ENCODE measurements at regions not wholly inside any gene's neighbourhood (a gene's known extent, or its start where the extent isn't known, plus 50 kb on each side); places are given as distances from the start of the nearest gene placed in this dataset.

DNA sequence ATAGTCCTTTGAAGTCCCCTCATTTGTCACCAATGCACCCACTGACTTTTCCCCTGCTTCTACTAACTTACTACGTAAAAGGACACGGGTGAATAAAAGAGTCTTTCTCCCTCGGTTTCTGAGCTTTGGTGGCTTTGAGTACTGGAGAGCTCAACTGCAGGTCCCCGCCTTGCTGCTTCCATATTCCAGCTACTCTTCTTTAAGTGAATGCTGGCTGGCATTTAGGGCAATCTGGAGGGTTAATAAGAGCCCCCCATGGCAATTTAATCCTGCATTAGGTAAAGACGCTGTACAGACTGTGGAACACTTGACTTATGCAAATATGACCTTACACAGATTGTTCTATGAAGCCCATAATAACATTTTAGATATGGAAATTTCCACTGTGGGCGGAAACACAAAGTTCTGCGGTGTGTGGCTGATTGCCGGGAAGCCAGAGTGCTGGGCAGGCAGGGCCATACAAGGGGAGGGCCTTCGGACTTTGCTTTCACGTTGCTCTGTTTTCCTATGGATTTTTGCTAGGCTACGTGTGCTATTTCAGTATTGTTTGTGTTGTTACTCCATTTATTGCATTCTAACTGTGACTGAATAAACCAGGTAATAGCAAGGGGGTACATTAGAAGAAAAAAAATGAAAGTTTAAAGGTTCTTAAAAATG is 97.5 kb downstream of the SLC10A2 start:
- H3K9me3 ChIP-seq = no peaks in the 10 kb centered on the region
- ATAC-seq (ENCODE audit: low FRiP score in 2 of 2) = no peak
- H3K4me3 ChIP-seq = no peak overlapping the region
- H3K36me3 ChIP-seq = no peaks in the 10 kb centered on the region
- no peaks in the 10 kb centered on the region for H3K4me1 ChIP-seq
- DNase-seq = no peak
- H3K27me3 ChIP-seq = no peaks in the 10 kb centered on the region
- TF ChIP-seq POLR2A (IDR thresholded peaks at IDR 0.05) (no peak), POLR2AphosphoS5 (IDR thresholded peaks at IDR 0.05) (no peak), EP300 (IDR thresholded peaks at IDR 0.05) (no peak), CTCF (IDR thresholded peaks at IDR 0.05) (no peak)
- WGBS, 2 donors = 84 to 85% methylated on average over 10 to 11 of the region's 11 CpGs
- H3K27ac ChIP-seq = no peak overlapping the region

DNA sequence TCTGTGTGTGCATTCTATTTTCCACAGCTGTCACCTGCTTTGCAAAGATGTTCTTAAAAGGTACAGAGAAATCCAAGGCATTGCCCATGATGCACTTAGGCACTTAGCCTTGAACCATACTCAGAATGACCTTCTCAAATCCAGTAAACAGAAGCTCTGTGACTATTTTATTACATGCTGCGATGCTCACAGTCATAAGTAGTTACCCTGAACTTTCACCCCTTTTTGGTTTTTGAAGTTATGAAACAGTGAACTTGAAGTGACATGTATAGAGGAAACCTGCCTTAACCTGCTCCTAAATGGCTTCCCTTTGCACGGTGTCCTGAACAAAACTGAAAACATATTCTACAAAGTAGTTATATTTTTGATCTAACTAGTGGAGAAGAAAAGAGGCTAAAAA is 100.4 kb downstream of the SLC10A2 start:
- TF ChIP-seq POLR2A (IDR thresholded peaks at IDR 0.05) (no peak), POLR2AphosphoS5 (IDR thresholded peaks at IDR 0.05) (no peak)
- H3K4me3 ChIP-seq = no peak overlapping the region
- no peaks in the 10 kb centered on the region for H3K4me1 ChIP-seq
- no peaks in the 10 kb centered on the region for H3K36me3 ChIP-seq
- 74 to 77% methylated on average over 2 of the region's 2 CpGs for WGBS, 2 donors
- H3K27ac ChIP-seq = no peak overlapping the region
- no peak for DNase-seq
- H3K27me3 ChIP-seq = no peaks in the 10 kb centered on the region
- H3K9me3 ChIP-seq = no peaks in the 10 kb centered on the region
- ATAC-seq (ENCODE audit: low FRiP score in 2 of 2) = no peak

GRCh38 chr13:102962430-102962829 is 103.8 kb downstream of the SLC10A2 start:
- Histone ChIP-seq H3K4me3 (no peak overlapping the region), H3K4me1 (no peaks in the 10 kb centered on the region), H3K27me3 (no peaks in the 10 kb centered on the region), H3K36me3 (no peaks in the 10 kb centered on the region), H3K27ac (no peak overlapping the region), H3K9me3 (no peaks in the 10 kb centered on the region)
- ATAC-seq (ENCODE audit: low FRiP score in 2 of 2) = no peak
- 78 to 85% methylated on average over 2 of the region's 2 CpGs for WGBS, 2 donors
- DNase-seq = no peak
- TF ChIP-seq CTCF (IDR thresholded peaks at IDR 0.05) (no peak), EP300 (IDR thresholded peaks at IDR 0.05) (no peak), POLR2A (IDR thresholded peaks at IDR 0.05) (no peak), POLR2AphosphoS5 (IDR thresholded peaks at IDR 0.05) (no peak)

DNA sequence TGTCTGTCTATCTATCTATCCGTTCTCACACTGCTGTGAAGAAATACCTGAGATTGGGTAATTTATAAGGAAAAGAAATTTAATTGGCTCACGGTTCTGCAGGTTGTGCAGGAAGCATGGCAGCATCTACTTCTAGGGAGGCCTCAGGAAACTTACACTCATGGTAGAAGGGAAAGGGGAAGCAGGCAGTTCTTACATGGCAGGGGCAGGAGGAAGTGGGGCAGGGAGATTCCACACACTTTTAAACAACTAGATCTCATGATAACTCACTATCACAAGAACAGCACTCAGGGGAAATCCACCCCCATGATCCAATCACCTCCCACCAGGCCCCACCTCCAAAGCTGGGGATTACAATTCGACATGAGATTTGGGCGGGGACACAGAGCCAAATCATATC is 105.3 kb downstream of the SLC10A2 start:
- Histone ChIP-seq H3K36me3 (no peaks in the 10 kb centered on the region), H3K27me3 (no peaks in the 10 kb centered on the region), H3K9me3 (no peaks in the 10 kb centered on the region), H3K4me3 (no peak overlapping the region), H3K4me1 (no peaks in the 10 kb centered on the region), H3K27ac (no peak overlapping the region)
- 82 to 90% methylated on average over 4 of the region's 4 CpGs for WGBS, 2 donors
- no peak for TF ChIP-seq CTCF (IDR thresholded peaks at IDR 0.05)
- TF ChIP-seq POLR2AphosphoS5 (IDR thresholded peaks at IDR 0.05) = no peak
- TF ChIP-seq EP300 (IDR thresholded peaks at IDR 0.05) = no peak
- no peak for TF ChIP-seq POLR2A (IDR thresholded peaks at IDR 0.05)
- DNase-seq = no peak
- no peak for ATAC-seq (ENCODE audit: low FRiP score in 2 of 2)

DNA sequence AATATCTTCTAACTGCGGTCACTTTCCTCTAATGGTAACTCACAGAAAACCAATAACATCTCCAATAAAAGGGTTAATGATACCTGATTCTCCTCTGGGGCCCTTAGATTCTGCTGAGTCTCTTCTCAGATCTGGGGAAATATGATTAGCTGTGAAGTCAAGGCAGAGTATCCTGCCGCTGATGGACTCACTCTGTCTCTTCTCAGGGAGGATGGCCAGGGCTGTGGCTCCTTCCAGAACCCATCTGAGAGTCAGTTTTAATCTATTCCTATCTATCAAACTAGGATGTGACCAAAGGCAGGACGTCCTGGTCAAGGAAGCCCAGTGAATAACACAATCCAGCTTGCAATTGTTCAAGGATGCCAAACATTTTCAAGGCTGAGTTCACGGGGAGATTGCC is 109.8 kb downstream of the SLC10A2 start:
- WGBS, 2 donors = 59 to 62% methylated on average over 4 of the region's 4 CpGs
- ATAC-seq (ENCODE audit: low FRiP score in 2 of 2) (no peak), DNase-seq (no peak)
- Histone ChIP-seq H3K9me3 (no peaks in the 10 kb centered on the region), H3K4me1 (no peaks in the 10 kb centered on the region), H3K4me3 (no peak overlapping the region), H3K27ac (no peak overlapping the region), H3K27me3 (no peaks in the 10 kb centered on the region), H3K36me3 (no peaks in the 10 kb centered on the region)
- TF ChIP-seq EP300 (IDR thresholded peaks at IDR 0.05) = no peak
- no peak for TF ChIP-seq POLR2AphosphoS5 (IDR thresholded peaks at IDR 0.05)
- no peak for TF ChIP-seq CTCF (IDR thresholded peaks at IDR 0.05)
- TF ChIP-seq POLR2A (IDR thresholded peaks at IDR 0.05) = no peak
